GM03348 (cell line): ENCODE measurements at regions not wholly inside any gene's neighbourhood (a gene's known extent, or its start where the extent isn't known, plus 50 kb on each side); places are given as distances from the start of the nearest gene placed in this dataset.
"Not testable (repeated sequence)": the region's sequence is repeated elsewhere in the genome, so short reads cannot be mapped to it uniquely, and the experiment has no call there.

ENCODE experiments used
- DNase-seq: peaks from one replicate; pipeline ENCODE4 v3.0.0; 2012; ENCODE audit warnings: low spot score

GRCh38 chr11:95435628-95436353 is 204.8 kb upstream of the SESN3 start:
- no peak for DNase-seq

GRCh38 chr11:95435192-95435591 is 204.2 kb upstream of the SESN3 start:
- DNase-seq = no peak

- DNase-seq = no peak
Measured at GRCh38 chr11:95434489-95435057, 203.6 kb upstream of the SESN3 start.

GRCh38 chr11:95434009-95434408 is 203.0 kb upstream of the SESN3 start:
- no peak for DNase-seq

GRCh38 chr11:95432714-95433503 is 201.9 kb upstream of the SESN3 start:
- DNase-seq = no peak

- DNase-seq = no peak
Measured at GRCh38 chr11:95429376-95429907, 198.4 kb upstream of the SESN3 start.

GRCh38 chr11:95426823-95427462 is 195.9 kb upstream of the SESN3 start:
- peak; percentile 24 for DNase-seq

- peak; percentile 73 for DNase-seq
Measured at GRCh38 chr11:95419915-95420314, 188.9 kb upstream of the SESN3 start.

GRCh38 chr11:95418916-95419315 is 187.9 kb upstream of the SESN3 start:
- DNase-seq = no peak

GRCh38 chr11:95417832-95418231 is 186.8 kb upstream of the SESN3 start:
- DNase-seq = no peak

- DNase-seq = no peak
Measured at GRCh38 chr11:95415837-95416304, 184.9 kb upstream of the SESN3 start.

GRCh38 chr11:95414217-95414616 is 183.2 kb upstream of the SESN3 start:
- no peak for DNase-seq

GRCh38 chr11:95413761-95414160 is 182.8 kb upstream of the SESN3 start:
- DNase-seq = no peak

GRCh38 chr11:95413021-95413420 is 182.0 kb upstream of the SESN3 start:
- no peak for DNase-seq

- no peak for DNase-seq
Measured at GRCh38 chr11:95412074-95412473, 181.1 kb upstream of the SESN3 start.

- DNase-seq = not testable (repeated sequence)
Measured at GRCh38 chr11:95410707-95411106, 179.7 kb upstream of the SESN3 start.

- no peak for DNase-seq
Measured at GRCh38 chr11:95406271-95406670, 175.3 kb upstream of the SESN3 start.

- no peak for DNase-seq
Measured at GRCh38 chr11:95404370-95404769, 173.4 kb upstream of the SESN3 start.

GRCh38 chr11:95398437-95399112 is 167.6 kb upstream of the SESN3 start:
- DNase-seq = no peak

- no peak for DNase-seq
Measured at GRCh38 chr11:95392644-95393043, 161.6 kb upstream of the SESN3 start.

- DNase-seq = no peak
Measured at GRCh38 chr11:95389427-95389826, 158.4 kb upstream of the SESN3 start.

- no peak for DNase-seq
Measured at GRCh38 chr11:95388086-95388485, 157.1 kb upstream of the SESN3 start.
